ENCODE measurements at regions not wholly inside any gene's neighbourhood (a gene's known extent, or its start where the extent isn't known, plus 50 kb on each side); places are given as distances from the start of the nearest gene placed in this dataset.

GRCh38 chr14:28952161-28952560 is 185.6 kb downstream of the FOXG1 start:
- Mint-ChIP-seq H3K27me3 (ENCODE audit: low read depth in 3 of 3) (peaks cover 0 to 5% (median 0%) of the 10 kb centered on the region in 3 donors), H3K36me3 (no peaks in the 10 kb centered on the region), H3K9me3 (peaks cover 3 to 8% (median 5%) of the 10 kb centered on the region in 7 donors), H3K4me1 (no peaks in the 10 kb centered on the region), H3K4me3 (no peak overlapping the region), H3K27ac (no peak overlapping the region)
- no peak overlapping the region for H3K27ac ChIP-seq (ENCODE audit: low read depth in 1 of 2, low read length in 2 of 2)
- no peak for TF ChIP-seq CTCF (IDR thresholded peaks at IDR 0.05)
- H3K27me3 ChIP-seq (ENCODE audit: control insufficient read depth in 2 of 2, insufficient read depth in 2 of 2, low read length in 2 of 2) = no peaks in the 10 kb centered on the region
- H3K4me1 ChIP-seq (ENCODE audit: control insufficient read depth in 1 of 2, insufficient read depth in 2 of 2, low read length in 2 of 2) = no peaks in the 10 kb centered on the region
- intact Hi-C loops (cut with micrococcal nuclease) = no loop called here
- H3K9ac ChIP-seq (ENCODE audit: insufficient read depth, low read length, poor library complexity, severe bottlenecking) = no peak overlapping the region
- no peak overlapping the region for H3K4me2 ChIP-seq (replicated peaks; ENCODE audit: extremely low read depth, low read length, poor library complexity, severe bottlenecking)
- H2AFZ ChIP-seq (ENCODE audit: insufficient read depth, low read depth, low read length, poor library complexity, severe bottlenecking) = no peak overlapping the region
- DNase-seq = no peak
- no peaks in the 10 kb centered on the region for H3K79me2 ChIP-seq (ENCODE audit: insufficient read depth, low read length)
- no peaks in the 10 kb centered on the region for H3K36me3 ChIP-seq (replicated peaks in 1 of 2; ENCODE audit: control insufficient read depth in 1 of 2, insufficient read depth in 2 of 2, low read length in 2 of 2)
- WGBS (ENCODE audit: insufficient coverage) = no CpG with 5 or more reads among the region's 1 CpG
- no peaks in the 10 kb centered on the region for H4K20me1 ChIP-seq (ENCODE audit: insufficient read depth, low read length)
- H3K9me3 ChIP-seq (replicated peaks in 1 of 2; ENCODE audit: control insufficient read depth in 1 of 2, insufficient read depth in 1 of 2, low read length in 2 of 2) = peaks cover 0 to 6% of the 10 kb centered on the region in 2 donors
- no peak overlapping the region for H3K4me3 ChIP-seq (replicated peaks in 1 of 3; ENCODE audit: low read depth in 2 of 3, low read length in 3 of 3)

GRCh38 chr14:28952666-28953065 is 186.1 kb downstream of the FOXG1 start:
- Histone ChIP-seq H3K79me2 (ENCODE audit: insufficient read depth, low read length) (no peaks in the 10 kb centered on the region), H3K4me1 (ENCODE audit: control insufficient read depth in 1 of 2, insufficient read depth in 2 of 2, low read length in 2 of 2) (no peaks in the 10 kb centered on the region), H3K4me2 (replicated peaks; ENCODE audit: extremely low read depth, low read length, poor library complexity, severe bottlenecking) (no peak overlapping the region), H3K4me3 (replicated peaks in 1 of 3; ENCODE audit: low read depth in 2 of 3, low read length in 3 of 3) (no peak overlapping the region), H3K36me3 (replicated peaks in 1 of 2; ENCODE audit: control insufficient read depth in 1 of 2, insufficient read depth in 2 of 2, low read length in 2 of 2) (no peaks in the 10 kb centered on the region), H3K9me3 (replicated peaks in 1 of 2; ENCODE audit: control insufficient read depth in 1 of 2, insufficient read depth in 1 of 2, low read length in 2 of 2) (peaks cover 0 to 6% of the 10 kb centered on the region in 2 donors), H4K20me1 (ENCODE audit: insufficient read depth, low read length) (no peaks in the 10 kb centered on the region), H3K9ac (ENCODE audit: insufficient read depth, low read length, poor library complexity, severe bottlenecking) (no peak overlapping the region), H2AFZ (ENCODE audit: insufficient read depth, low read depth, low read length, poor library complexity, severe bottlenecking) (no peak overlapping the region), H3K27me3 (ENCODE audit: control insufficient read depth in 2 of 2, insufficient read depth in 2 of 2, low read length in 2 of 2) (no peaks in the 10 kb centered on the region), H3K27ac (ENCODE audit: low read depth in 1 of 2, low read length in 2 of 2) (no peak overlapping the region)
- Mint-ChIP-seq H3K9me3 (peaks cover 4 to 11% (median 6%) of the 10 kb centered on the region in 7 donors), H3K4me1 (no peaks in the 10 kb centered on the region), H3K36me3 (no peaks in the 10 kb centered on the region), H3K27me3 (ENCODE audit: low read depth in 3 of 3) (peaks cover 0 to 5% (median 0%) of the 10 kb centered on the region in 3 donors), H3K27ac (no peak overlapping the region), H3K4me3 (no peak overlapping the region)
- TF ChIP-seq CTCF (IDR thresholded peaks at IDR 0.05) = no peak
- DNase-seq = no peak
- intact Hi-C loops (cut with micrococcal nuclease) = no loop called here
